AML-193 (cell line): ENCODE measurements at regions not wholly inside any gene's neighbourhood (a gene's known extent, or its start where the extent isn't known, plus 50 kb on each side); places are given as distances from the start of the nearest gene placed in this dataset.

Experiments
- DNase-seq, 2 experiments: peaks; one replicate each; lab custom pipeline; 2025; lab: John Stamatoyannopoulos, UW

GRCh38 chr14:76926521-76927251 lies 100.5 kb downstream of the LRRC74A start:
- DNase-seq = no peak

- no peak for DNase-seq
Observed at GRCh38 chr14:76925097-76925441, 98.9 kb downstream of the LRRC74A start.

GRCh38 chr14:76924371-76925096 lies 98.3 kb downstream of the LRRC74A start:
- DNase-seq = no peak

- no peak for DNase-seq
Observed at GRCh38 chr14:76923431-76924370, 97.5 kb downstream of the LRRC74A start.

GRCh38 chr14:76922584-76922983 lies 96.4 kb downstream of the LRRC74A start:
- DNase-seq = no peak

GRCh38 chr14:76922092-76922491 lies 95.9 kb downstream of the LRRC74A start:
- DNase-seq = no peak

- DNase-seq = no peak
Observed at GRCh38 chr14:76921088-76921399, 94.8 kb downstream of the LRRC74A start.

GRCh38 chr14:76920331-76921087 lies 94.3 kb downstream of the LRRC74A start:
- no peak for DNase-seq

GRCh38 chr14:76919431-76920330 lies 93.5 kb downstream of the LRRC74A start:
- no peak for DNase-seq
